WTC11 (cell line): ENCODE measurements at regions not wholly inside any gene's neighbourhood (a gene's known extent, or its start where the extent isn't known, plus 50 kb on each side); places are given as distances from the start of the nearest gene placed in this dataset.

ENCODE experiments used
- ATAC-seq: fragments of 200-7000 bp; cut with Tn5 transposase; 2 replicates; pipeline ENCODE4 v1.10.0; 2021; ENCODE audit warnings: mild to moderate bottlenecking, moderate library complexity
- CTCF ChIA-PET: fragments of 300-600 bp; sonication (Branson Sonifier 250); formaldehyde crosslinking; loops from one replicate; lab custom pipeline; 2021; ENCODE audit warnings: antibody characterized with exemption; lab: Charles Lee
- POLR2A ChIA-PET: fragments of 350-600 bp; sonication (Branson Sonifier 250); formaldehyde crosslinking; loops from one replicate; lab custom pipeline; 2021; ENCODE audit warnings: antibody characterized with exemption; lab: Charles Lee
- DNase-seq: peaks from one replicate; pipeline ENCODE4 v3.0.0; 2021; ENCODE audit warnings: low spot score
- H3K27ac Mint-ChIP-seq: 2 replicates; pipeline ENCODE4 v1.8.0; 2021; ENCODE audit warnings: mixed read lengths
- H3K27me3 Mint-ChIP-seq: 2 replicates; pipeline ENCODE4 v1.8.0; 2021; ENCODE audit warnings: low read depth, mild to moderate bottlenecking, moderate library complexity, mixed read lengths
- H3K36me3 Mint-ChIP-seq: 2 replicates; pipeline ENCODE4 v1.8.0; 2021; ENCODE audit warnings: mixed read lengths
- H3K4me1 Mint-ChIP-seq: 2 replicates; pipeline ENCODE4 v1.8.0; 2022; ENCODE audit warnings: mixed read lengths
- H3K4me3 Mint-ChIP-seq: 2 replicates; pipeline ENCODE4 v1.8.0; 2021; ENCODE audit warnings: mild to moderate bottlenecking, moderate library complexity, mixed read lengths
- H3K9me3 Mint-ChIP-seq: 2 replicates; pipeline ENCODE4 v1.8.0; 2021; ENCODE audit warnings: mixed read lengths
- CREM ChIP-seq: sonication (generic); formaldehyde crosslinking; IDR thresholded peaks from 2 replicates; pipeline ENCODE4 v1.8.1; 2022; ENCODE audit warnings: mild to moderate bottlenecking, missing genetic modification reagents, moderate library complexity
- CTCF ChIP-seq: fragments of 200-600 bp; IDR thresholded peaks from 2 replicates; pipeline ENCODE4 v1.8.0; 2022; ENCODE audit warnings: antibody characterized with exemption
- FOXJ3 ChIP-seq: sonication (generic); formaldehyde crosslinking; IDR thresholded peaks from 2 replicates; pipeline ENCODE4 v1.9.0; 2021; ENCODE audit warnings: missing genetic modification reagents, mild to moderate bottlenecking, borderline replicate concordance
- FOXK1 ChIP-seq: sonication (generic); formaldehyde crosslinking; IDR thresholded peaks from 2 replicates; pipeline ENCODE4 v1.8.0; 2022; ENCODE audit warnings: mild to moderate bottlenecking, moderate library complexity, missing genetic modification reagents
- FOXP4 ChIP-seq: sonication (generic); formaldehyde crosslinking; IDR thresholded peaks from 2 replicates; pipeline ENCODE4 v1.8.0; 2022; ENCODE audit warnings: mild to moderate bottlenecking, missing genetic modification reagents
- GABPB1 ChIP-seq: sonication (generic); formaldehyde crosslinking; IDR thresholded peaks from 2 replicates; pipeline ENCODE4 v1.8.1; 2023; ENCODE audit warnings: mild to moderate bottlenecking, missing genetic modification reagents
- HMGA2 ChIP-seq: fragments of 250-450 bp; sonication (Bioruptor Pico); IDR thresholded peaks from 2 replicates; pipeline ENCODE4 v1.4.0; 2021; ENCODE audit warnings: mild to moderate bottlenecking, moderate library complexity
- MYBL2 ChIP-seq: sonication (generic); formaldehyde crosslinking; IDR thresholded peaks from 2 replicates; pipeline ENCODE4 v1.8.1; 2023; ENCODE audit warnings: mild to moderate bottlenecking, moderate library complexity, missing genetic modification reagents
- NR2C2 ChIP-seq: sonication (generic); formaldehyde crosslinking; IDR thresholded peaks from 2 replicates; pipeline ENCODE4 v1.8.0; 2022; ENCODE audit warnings: mild to moderate bottlenecking, missing genetic modification reagents
- OVOL2 ChIP-seq: fragments of 250-450 bp; sonication (Bioruptor Pico); IDR thresholded peaks from 2 replicates; pipeline ENCODE4 v1.9.0; 2021; ENCODE audit warnings: mild to moderate bottlenecking, borderline replicate concordance
- TEAD4 ChIP-seq: sonication (generic); formaldehyde crosslinking; IDR thresholded peaks from 2 replicates; pipeline ENCODE4 v1.8.0; 2022; ENCODE audit warnings: mild to moderate bottlenecking, missing genetic modification reagents
- ZBTB21 ChIP-seq: sonication (generic); formaldehyde crosslinking; IDR thresholded peaks from 2 replicates; pipeline ENCODE4 v1.8.1; 2023; ENCODE audit warnings: mild to moderate bottlenecking, missing genetic modification reagents, borderline replicate concordance
- ZMAT4 ChIP-seq: fragments of 250-450 bp; sonication (Bioruptor Pico); IDR thresholded peaks from 2 replicates; pipeline ENCODE4 v1.9.0; 2021; ENCODE audit warnings: mild to moderate bottlenecking
- TF ChIP-seq, protein P1 (sequence below): sonication (generic); formaldehyde crosslinking; conservative IDR thresholded peaks from 2 replicates; pipeline ENCODE4 v1.8.1; 2023; ENCODE audit warnings: mild to moderate bottlenecking, low read depth, missing genetic modification reagents, moderate library complexity
- TF ChIP-seq, protein P2 (sequence below): sonication (generic); formaldehyde crosslinking; IDR thresholded peaks from 2 replicates; pipeline ENCODE4 v1.8.1; 2023; ENCODE audit warnings: mild to moderate bottlenecking, missing genetic modification reagents
- TF ChIP-seq, protein P3 (sequence below): sonication (generic); formaldehyde crosslinking; IDR thresholded peaks from 2 replicates; pipeline ENCODE4 v1.8.0; 2022; ENCODE audit warnings: missing genetic modification reagents

GRCh38 chr6:18752278-18753068 lies 365.3 kb downstream of the RNF144B start:
- Mint-ChIP-seq H3K9me3 (no peaks in the 10 kb centered on the region), H3K27ac (peak overlapping the region; percentile 92), H3K27me3 (no peaks in the 10 kb centered on the region), H3K36me3 (peaks cover 7% of the 10 kb centered on the region; the same call in 1 of the 2 replicates), H3K4me3 (peak overlapping the region; percentile 21), H3K4me1 (peaks cover 68% of the 10 kb centered on the region)
- peak; percentile 84 for ATAC-seq
- CTCF ChIA-PET, result interaction anchor here (0.9 to 1.6 kb wide), 4 partner anchors 12 to 238 kb away, joined by 3 to 5 read pairs (median 3); no protein-coding TSS in a partner anchor
- no peak for DNase-seq
- POLR2A ChIA-PET, result interaction anchor here (0.6 kb wide), 1 partner anchor 32 kb away, joined by 5 read pairs; no protein-coding TSS in a partner anchor
- TF ChIP-seq ZMAT4 (CRISPR knock-in tag) (no peak), HMGA2 (no peak), NR2C2 (no peak), GABPB1 (CRISPR knock-in tag) (no peak), FOXJ3 (CRISPR knock-in tag) (no peak), TEAD4 (CRISPR knock-in tag) (no peak), FOXK1 (CRISPR knock-in tag) (no peak)
- TF ChIP-seq, protein P1, sequence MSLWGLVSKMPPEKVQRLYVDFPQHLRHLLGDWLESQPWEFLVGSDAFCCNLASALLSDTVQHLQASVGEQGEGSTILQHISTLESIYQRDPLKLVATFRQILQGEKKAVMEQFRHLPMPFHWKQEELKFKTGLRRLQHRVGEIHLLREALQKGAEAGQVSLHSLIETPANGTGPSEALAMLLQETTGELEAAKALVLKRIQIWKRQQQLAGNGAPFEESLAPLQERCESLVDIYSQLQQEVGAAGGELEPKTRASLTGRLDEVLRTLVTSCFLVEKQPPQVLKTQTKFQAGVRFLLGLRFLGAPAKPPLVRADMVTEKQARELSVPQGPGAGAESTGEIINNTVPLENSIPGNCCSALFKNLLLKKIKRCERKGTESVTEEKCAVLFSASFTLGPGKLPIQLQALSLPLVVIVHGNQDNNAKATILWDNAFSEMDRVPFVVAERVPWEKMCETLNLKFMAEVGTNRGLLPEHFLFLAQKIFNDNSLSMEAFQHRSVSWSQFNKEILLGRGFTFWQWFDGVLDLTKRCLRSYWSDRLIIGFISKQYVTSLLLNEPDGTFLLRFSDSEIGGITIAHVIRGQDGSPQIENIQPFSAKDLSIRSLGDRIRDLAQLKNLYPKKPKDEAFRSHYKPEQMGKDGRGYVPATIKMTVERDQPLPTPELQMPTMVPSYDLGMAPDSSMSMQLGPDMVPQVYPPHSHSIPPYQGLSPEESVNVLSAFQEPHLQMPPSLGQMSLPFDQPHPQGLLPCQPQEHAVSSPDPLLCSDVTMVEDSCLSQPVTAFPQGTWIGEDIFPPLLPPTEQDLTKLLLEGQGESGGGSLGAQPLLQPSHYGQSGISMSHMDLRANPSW, result no peak
- TF ChIP-seq, protein P2, sequence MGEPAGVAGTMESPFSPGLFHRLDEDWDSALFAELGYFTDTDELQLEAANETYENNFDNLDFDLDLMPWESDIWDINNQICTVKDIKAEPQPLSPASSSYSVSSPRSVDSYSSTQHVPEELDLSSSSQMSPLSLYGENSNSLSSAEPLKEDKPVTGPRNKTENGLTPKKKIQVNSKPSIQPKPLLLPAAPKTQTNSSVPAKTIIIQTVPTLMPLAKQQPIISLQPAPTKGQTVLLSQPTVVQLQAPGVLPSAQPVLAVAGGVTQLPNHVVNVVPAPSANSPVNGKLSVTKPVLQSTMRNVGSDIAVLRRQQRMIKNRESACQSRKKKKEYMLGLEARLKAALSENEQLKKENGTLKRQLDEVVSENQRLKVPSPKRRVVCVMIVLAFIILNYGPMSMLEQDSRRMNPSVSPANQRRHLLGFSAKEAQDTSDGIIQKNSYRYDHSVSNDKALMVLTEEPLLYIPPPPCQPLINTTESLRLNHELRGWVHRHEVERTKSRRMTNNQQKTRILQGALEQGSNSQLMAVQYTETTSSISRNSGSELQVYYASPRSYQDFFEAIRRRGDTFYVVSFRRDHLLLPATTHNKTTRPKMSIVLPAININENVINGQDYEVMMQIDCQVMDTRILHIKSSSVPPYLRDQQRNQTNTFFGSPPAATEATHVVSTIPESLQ (CRISPR knock-in tag), result no peak

- ATAC-seq (peak; percentile 15), DNase-seq (no peak)
- no peaks in the 10 kb centered on the region for H3K27me3 Mint-ChIP-seq
- TF ChIP-seq OVOL2 (CRISPR knock-in tag) (no peak), ZBTB21 (CRISPR knock-in tag) (0 out of 2 replicates have a peak, but pooled peaks have one; percentile 23)
- TF ChIP-seq, all 79 proteins: peak for 1
- ChIA-PET POLR2A (no interaction called here), CTCF (interaction anchor here (0.9 kb wide), 1 partner anchor 237 kb away, joined by 3 read pairs; no protein-coding TSS in a partner anchor)
- Mint-ChIP-seq H3K36me3 (peaks cover 12% of the 10 kb centered on the region), H3K27ac (no peak overlapping the region), H3K4me3 (no peak overlapping the region), H3K9me3 (peaks cover under 1% of the 10 kb centered on the region), H3K4me1 (peaks cover 64% of the 10 kb centered on the region)
These were observed 365.9 kb downstream of the RNF144B start for GRCh38 chr6:18753076-18753475.

- H3K4me3 Mint-ChIP-seq, result no peak overlapping the region
- H3K27me3 Mint-ChIP-seq, result no peaks in the 10 kb centered on the region
- DNase-seq (no peak), ATAC-seq (no peak)
- CTCF ChIA-PET, result no interaction called here
- no peak overlapping the region for H3K27ac Mint-ChIP-seq
- H3K4me1 Mint-ChIP-seq, result peaks cover 10% of the 10 kb centered on the region
- POLR2A ChIA-PET, result no interaction called here
- peaks cover 42% of the 10 kb centered on the region for H3K9me3 Mint-ChIP-seq
- H3K36me3 Mint-ChIP-seq, result peaks cover 19% of the 10 kb centered on the region
- no peak for TF ChIP-seq FOXP4
- no peak for TF ChIP-seq FOXJ3 (CRISPR knock-in tag)
- TF ChIP-seq, protein P3, sequence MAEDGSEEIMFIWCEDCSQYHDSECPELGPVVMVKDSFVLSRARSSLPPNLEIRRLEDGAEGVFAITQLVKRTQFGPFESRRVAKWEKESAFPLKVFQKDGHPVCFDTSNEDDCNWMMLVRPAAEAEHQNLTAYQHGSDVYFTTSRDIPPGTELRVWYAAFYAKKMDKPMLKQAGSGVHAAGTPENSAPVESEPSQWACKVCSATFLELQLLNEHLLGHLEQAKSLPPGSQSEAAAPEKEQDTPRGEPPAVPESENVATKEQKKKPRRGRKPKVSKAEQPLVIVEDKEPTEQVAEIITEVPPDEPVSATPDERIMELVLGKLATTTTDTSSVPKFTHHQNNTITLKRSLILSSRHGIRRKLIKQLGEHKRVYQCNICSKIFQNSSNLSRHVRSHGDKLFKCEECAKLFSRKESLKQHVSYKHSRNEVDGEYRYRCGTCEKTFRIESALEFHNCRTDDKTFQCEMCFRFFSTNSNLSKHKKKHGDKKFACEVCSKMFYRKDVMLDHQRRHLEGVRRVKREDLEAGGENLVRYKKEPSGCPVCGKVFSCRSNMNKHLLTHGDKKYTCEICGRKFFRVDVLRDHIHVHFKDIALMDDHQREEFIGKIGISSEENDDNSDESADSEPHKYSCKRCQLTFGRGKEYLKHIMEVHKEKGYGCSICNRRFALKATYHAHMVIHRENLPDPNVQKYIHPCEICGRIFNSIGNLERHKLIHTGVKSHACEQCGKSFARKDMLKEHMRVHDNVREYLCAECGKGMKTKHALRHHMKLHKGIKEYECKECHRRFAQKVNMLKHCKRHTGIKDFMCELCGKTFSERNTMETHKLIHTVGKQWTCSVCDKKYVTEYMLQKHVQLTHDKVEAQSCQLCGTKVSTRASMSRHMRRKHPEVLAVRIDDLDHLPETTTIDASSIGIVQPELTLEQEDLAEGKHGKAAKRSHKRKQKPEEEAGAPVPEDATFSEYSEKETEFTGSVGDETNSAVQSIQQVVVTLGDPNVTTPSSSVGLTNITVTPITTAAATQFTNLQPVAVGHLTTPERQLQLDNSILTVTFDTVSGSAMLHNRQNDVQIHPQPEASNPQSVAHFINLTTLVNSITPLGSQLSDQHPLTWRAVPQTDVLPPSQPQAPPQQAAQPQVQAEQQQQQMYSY, result no peak
- no peak for TF ChIP-seq MYBL2 (CRISPR knock-in tag)
- no peak for TF ChIP-seq CREM (CRISPR knock-in tag)
- no peak for TF ChIP-seq CTCF
These were observed 375.9 kb downstream of the RNF144B start for GRCh38 chr6:18763086-18763485.
